ENCODE measurements at regions not wholly inside any gene's neighbourhood (a gene's known extent, or its start where the extent isn't known, plus 50 kb on each side); places are given as distances from the start of the nearest gene placed in this dataset.

- no peak for DNase-seq (ENCODE audit: low spot score)
Measured at GRCh38 chr2:180463608-180464007, 456.5 kb upstream of the CWC22 start.

- no peak for DNase-seq (ENCODE audit: low spot score)
Measured at GRCh38 chr2:180461761-180462160, 454.7 kb upstream of the CWC22 start.

- no peak for DNase-seq (ENCODE audit: low spot score)
Measured at GRCh38 chr2:180456801-180457200, 449.7 kb upstream of the CWC22 start.

- no peak for DNase-seq (ENCODE audit: low spot score)
Measured at GRCh38 chr2:180450841-180451240, 443.7 kb upstream of the CWC22 start.

GRCh38 chr2:180449171-180449915 is 442.2 kb upstream of the CWC22 start:
- DNase-seq (ENCODE audit: low spot score) = no peak

- DNase-seq (ENCODE audit: low spot score) = no peak
Measured at GRCh38 chr2:180446492-180446891, 439.4 kb upstream of the CWC22 start.

- DNase-seq (ENCODE audit: low spot score) = no peak
Measured at GRCh38 chr2:180443888-180444287, 436.8 kb upstream of the CWC22 start.

GRCh38 chr2:180442860-180443644 is 436.0 kb upstream of the CWC22 start:
- DNase-seq (ENCODE audit: low spot score) = no peak

- DNase-seq (ENCODE audit: low spot score) = no peak
Measured at GRCh38 chr2:180419212-180419611, 412.1 kb upstream of the CWC22 start.

- DNase-seq (ENCODE audit: low spot score) = no peak
Measured at GRCh38 chr2:180416627-180417026, 409.5 kb upstream of the CWC22 start.

- DNase-seq (ENCODE audit: low spot score) = no peak
Measured at GRCh38 chr2:180413336-180413735, 406.2 kb upstream of the CWC22 start.

GRCh38 chr2:180412219-180412618 is 405.1 kb upstream of the CWC22 start:
- no peak for DNase-seq (ENCODE audit: low spot score)

- DNase-seq (ENCODE audit: low spot score) = peak; percentile 61
Measured at GRCh38 chr2:180411661-180412060, 404.6 kb upstream of the CWC22 start.

GRCh38 chr2:180406687-180407086 is 399.6 kb upstream of the CWC22 start:
- no peak for DNase-seq (ENCODE audit: low spot score)

- DNase-seq (ENCODE audit: low spot score) = no peak
Measured at GRCh38 chr2:180405520-180405919, 398.4 kb upstream of the CWC22 start.

- DNase-seq (ENCODE audit: low spot score) = no peak
Measured at GRCh38 chr2:180394305-180394704, 387.2 kb upstream of the CWC22 start.

- no peak for DNase-seq (ENCODE audit: low spot score)
Measured at GRCh38 chr2:180385601-180386201, 378.6 kb upstream of the CWC22 start.

- DNase-seq (ENCODE audit: low spot score) = no peak
Measured at GRCh38 chr2:180376066-180376465, 369.0 kb upstream of the CWC22 start.

- no peak for DNase-seq (ENCODE audit: low spot score)
Measured at GRCh38 chr2:180374502-180375281, 367.6 kb upstream of the CWC22 start.

GRCh38 chr2:180370511-180371205 is 363.6 kb upstream of the CWC22 start:
- no peak for DNase-seq (ENCODE audit: low spot score)

- DNase-seq (ENCODE audit: low spot score) = no peak
Measured at GRCh38 chr2:180368881-180369280, 361.8 kb upstream of the CWC22 start.

Measured in HT-29 (cell line).